H1 (cell line): ENCODE measurements at regions not wholly inside any gene's neighbourhood (a gene's known extent, or its start where the extent isn't known, plus 50 kb on each side); places are given as distances from the start of the nearest gene placed in this dataset.

Experiments
- CEBPB ChIP-seq: IDR thresholded peaks from 2 replicates; pipeline ENCODE4 v1.6.1; 2012; ENCODE audit warnings: low read depth, low read length
- FOSL1 ChIP-seq: IDR thresholded peaks from 2 replicates; pipeline ENCODE4 v1.6.1; 2011; ENCODE audit warnings: mild to moderate bottlenecking, low read depth, low read length, moderate library complexity; ENCODE audit not compliant: insufficient read depth
- JUND ChIP-seq: IDR thresholded peaks from 2 replicates; pipeline ENCODE4 v1.6.1; 2011; ENCODE audit warnings: mild to moderate bottlenecking, improper control_type of control experiment, low read length
- POLR2A ChIP-seq, 2 experiments: IDR thresholded peaks; 1 replicate in 1 of 2; 2 replicates in 1 of 2; pipeline ENCODE4 v1.6.1; 2011; ENCODE audit warnings: low read depth in 2 of 2, low read length in 2 of 2, mild to moderate bottlenecking in 2 of 2; ENCODE audit errors: control extremely low read depth in 1 of 2
- YY1 ChIP-seq: IDR thresholded peaks from 2 replicates; pipeline ENCODE4 v1.6.1; 2011; ENCODE audit warnings: low read depth, mild to moderate bottlenecking, low read length
- TF ChIP-seq, protein P1 (sequence below), 3 experiments: IDR thresholded peaks; 1 replicate in 2 of 3; 2 replicates in 1 of 3; pipeline versions ENCODE4 v1.5.1 to v1.6.1; 2011; ENCODE audit warnings: low read length in 3 of 3, mild to moderate bottlenecking in 3 of 3, inconsistent platforms in 2 of 3, low read depth in 1 of 3, moderate library complexity in 1 of 3; ENCODE audit not compliant: insufficient read depth in 1 of 3; ENCODE audit errors: control extremely low read depth in 1 of 3

GRCh38 chr1:14495381-14495780, 103.1 kb upstream of the KAZN start:
- TF ChIP-seq POLR2A (IDR thresholded peaks at IDR 0.05; ENCODE audit: control extremely low read depth in 1 of 2, low read depth in 2 of 2, low read length in 2 of 2) (no peak), YY1 (no peak), JUND (no peak), CEBPB (no peak), FOSL1 (no peak)
- TF ChIP-seq, protein P1, sequence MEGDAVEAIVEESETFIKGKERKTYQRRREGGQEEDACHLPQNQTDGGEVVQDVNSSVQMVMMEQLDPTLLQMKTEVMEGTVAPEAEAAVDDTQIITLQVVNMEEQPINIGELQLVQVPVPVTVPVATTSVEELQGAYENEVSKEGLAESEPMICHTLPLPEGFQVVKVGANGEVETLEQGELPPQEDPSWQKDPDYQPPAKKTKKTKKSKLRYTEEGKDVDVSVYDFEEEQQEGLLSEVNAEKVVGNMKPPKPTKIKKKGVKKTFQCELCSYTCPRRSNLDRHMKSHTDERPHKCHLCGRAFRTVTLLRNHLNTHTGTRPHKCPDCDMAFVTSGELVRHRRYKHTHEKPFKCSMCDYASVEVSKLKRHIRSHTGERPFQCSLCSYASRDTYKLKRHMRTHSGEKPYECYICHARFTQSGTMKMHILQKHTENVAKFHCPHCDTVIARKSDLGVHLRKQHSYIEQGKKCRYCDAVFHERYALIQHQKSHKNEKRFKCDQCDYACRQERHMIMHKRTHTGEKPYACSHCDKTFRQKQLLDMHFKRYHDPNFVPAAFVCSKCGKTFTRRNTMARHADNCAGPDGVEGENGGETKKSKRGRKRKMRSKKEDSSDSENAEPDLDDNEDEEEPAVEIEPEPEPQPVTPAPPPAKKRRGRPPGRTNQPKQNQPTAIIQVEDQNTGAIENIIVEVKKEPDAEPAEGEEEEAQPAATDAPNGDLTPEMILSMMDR (IDR thresholded peaks at IDR 0.05; ENCODE audit: control extremely low read depth in 1 of 3, insufficient read depth in 1 of 3, low read depth in 1 of 3, low read length in 3 of 3) = no peak
